ENCODE measurements at regions not wholly inside any gene's neighbourhood (a gene's known extent, or its start where the extent isn't known, plus 50 kb on each side); places are given as distances from the start of the nearest gene placed in this dataset.

- TF ChIP-seq CTCF (IDR thresholded peaks at IDR 0.05) (no peak), EZH2 (IDR thresholded peaks at IDR 0.05) (no peak), EZH2phosphoT487 (IDR thresholded peaks at IDR 0.05) (no peak)
Measured at GRCh38 chr3:159323848-159324247, 522.0 kb downstream of the MFSD1 start.
